NCI-H345 (cell line): ENCODE measurements at regions not wholly inside any gene's neighbourhood (a gene's known extent, or its start where the extent isn't known, plus 50 kb on each side); places are given as distances from the start of the nearest gene placed in this dataset.
"Not testable (repeated sequence)": the region's sequence is repeated elsewhere in the genome, so short reads cannot be mapped to it uniquely, and the experiment has no call there.

Experiments used
- DNase-seq: peaks from one replicate; lab custom pipeline; 2025; lab: John Stamatoyannopoulos, UW

- DNase-seq = no peak
These were observed 596.9 kb upstream of the CDH6 start for GRCh38 chr5:30596495-30597064.

- DNase-seq = no peak
These were observed 599.2 kb upstream of the CDH6 start for GRCh38 chr5:30594331-30594730.

- DNase-seq = no peak
These were observed 600.7 kb upstream of the CDH6 start for GRCh38 chr5:30592833-30593232.

GRCh38 chr5:30581198-30581935 lies 612.1 kb upstream of the CDH6 start:
- DNase-seq = no peak

GRCh38 chr5:30574761-30575160 lies 618.7 kb upstream of the CDH6 start:
- DNase-seq = no peak

- DNase-seq = no peak
These were observed 621.2 kb upstream of the CDH6 start for GRCh38 chr5:30572279-30572678.

GRCh38 chr5:30561771-30562170 lies 631.7 kb upstream of the CDH6 start:
- DNase-seq = no peak

DNA sequence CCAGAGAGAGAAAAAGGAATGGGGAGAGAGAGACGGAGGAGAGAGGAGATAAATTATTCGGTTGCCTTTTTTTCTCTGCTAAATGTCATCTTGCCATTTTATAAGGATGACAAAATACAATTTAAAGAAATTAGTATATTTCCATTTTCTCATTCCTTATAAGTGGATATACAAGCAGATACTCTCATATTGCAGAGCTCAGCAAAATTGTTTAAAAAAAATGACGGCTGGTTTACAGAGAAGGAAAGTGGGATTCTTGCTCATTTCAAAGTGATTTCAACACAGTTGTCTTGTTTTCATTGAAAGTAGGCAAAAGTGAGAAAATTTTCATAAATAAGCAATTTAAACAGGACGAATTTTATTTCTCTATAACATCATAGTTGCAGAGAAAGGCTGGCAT lies 641.9 kb upstream of the CDH6 start:
- no peak for DNase-seq

- no peak for DNase-seq
These were observed 644.7 kb upstream of the CDH6 start for GRCh38 chr5:30548580-30549305.

DNA sequence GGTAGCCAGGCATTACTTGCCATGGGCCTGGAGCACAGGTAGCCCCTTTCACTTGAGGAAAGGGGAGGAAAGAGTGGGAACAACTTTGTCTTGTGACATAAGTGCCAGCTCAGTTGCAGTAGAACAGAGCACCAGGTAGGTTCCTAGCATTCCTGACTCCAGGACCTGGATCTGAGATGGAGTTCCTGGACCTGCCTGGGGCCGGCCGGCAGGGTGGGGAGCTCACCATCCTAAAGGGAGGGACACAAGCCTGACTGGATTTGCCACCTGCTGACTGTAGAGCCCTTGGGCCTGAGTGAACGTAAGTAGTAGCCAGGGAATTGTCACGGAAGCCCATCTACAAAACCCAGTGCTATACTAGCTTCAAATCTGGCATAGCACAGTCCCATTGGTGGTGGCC lies 653.3 kb upstream of the CDH6 start:
- DNase-seq = no peak

DNA sequence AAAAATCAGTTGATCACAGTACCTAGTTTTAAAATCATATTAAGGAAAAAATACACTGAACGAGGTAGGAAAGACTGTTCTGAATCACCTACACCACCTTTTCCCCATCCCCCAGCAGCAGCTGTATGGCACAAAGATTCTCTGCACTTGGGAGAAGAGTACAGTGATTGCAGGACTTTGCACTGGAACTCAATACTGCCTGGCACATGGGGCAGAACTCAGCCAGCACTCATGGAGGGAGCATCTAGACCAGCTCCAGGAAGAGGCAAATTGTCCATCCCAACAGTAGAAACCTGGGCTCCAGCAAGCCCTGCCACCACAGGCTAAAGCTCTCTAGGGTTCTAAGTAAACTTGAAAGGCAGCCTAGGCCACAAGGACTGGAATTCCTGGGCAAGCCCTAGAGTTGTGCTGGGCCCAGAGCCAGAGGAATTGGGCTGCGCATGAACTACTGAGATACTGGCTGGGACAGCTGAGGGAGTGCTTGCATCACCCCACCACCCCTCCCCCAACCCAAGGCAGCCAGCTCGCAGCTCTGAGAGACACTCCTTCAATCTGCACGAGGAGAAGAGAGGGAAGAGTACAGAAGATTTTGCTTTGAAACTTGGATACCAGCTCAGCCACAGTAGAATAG lies 654.4 kb upstream of the CDH6 start:
- DNase-seq = no peak

- no peak for DNase-seq
These were observed 668.1 kb upstream of the CDH6 start for GRCh38 chr5:30525353-30525752.

DNA sequence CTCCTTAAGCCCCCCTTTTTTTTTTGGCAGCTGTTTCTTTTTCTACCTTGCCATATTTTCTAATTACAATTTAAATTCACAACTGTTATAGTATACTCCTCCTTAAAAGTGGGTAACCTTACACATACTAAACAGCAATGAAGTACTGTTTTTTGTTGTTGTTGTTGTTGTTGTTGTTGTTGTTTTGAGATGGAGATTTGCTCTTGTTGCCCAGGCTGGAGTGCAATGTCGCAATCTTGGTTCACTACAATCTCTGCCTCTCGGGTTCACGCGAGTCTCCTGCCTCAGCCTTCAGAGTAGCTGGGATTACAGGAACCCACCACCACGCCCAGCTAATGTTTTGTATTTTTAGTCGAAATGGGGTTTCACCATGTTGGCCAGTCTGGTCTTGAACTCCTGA lies 669.1 kb upstream of the CDH6 start:
- DNase-seq = no peak

DNA sequence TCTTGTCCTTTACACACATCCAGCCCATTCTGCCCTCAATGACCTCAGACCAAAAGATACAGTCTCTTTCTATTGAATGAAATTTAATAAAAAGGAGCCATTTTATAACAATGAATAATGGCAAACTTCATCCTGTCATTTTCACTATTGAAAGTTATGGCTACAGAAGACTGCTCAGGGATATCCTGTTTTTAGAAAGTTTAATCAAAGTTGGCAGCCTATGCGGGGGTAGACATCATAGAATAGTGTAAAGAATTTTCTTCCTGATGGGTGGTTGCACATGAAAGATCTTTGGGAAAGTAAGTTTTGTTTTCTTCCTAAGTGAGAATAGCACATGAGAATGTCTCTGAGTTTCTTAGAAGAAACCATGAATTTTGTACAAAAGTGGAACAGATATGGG lies 670.4 kb upstream of the CDH6 start:
- no peak for DNase-seq

DNA sequence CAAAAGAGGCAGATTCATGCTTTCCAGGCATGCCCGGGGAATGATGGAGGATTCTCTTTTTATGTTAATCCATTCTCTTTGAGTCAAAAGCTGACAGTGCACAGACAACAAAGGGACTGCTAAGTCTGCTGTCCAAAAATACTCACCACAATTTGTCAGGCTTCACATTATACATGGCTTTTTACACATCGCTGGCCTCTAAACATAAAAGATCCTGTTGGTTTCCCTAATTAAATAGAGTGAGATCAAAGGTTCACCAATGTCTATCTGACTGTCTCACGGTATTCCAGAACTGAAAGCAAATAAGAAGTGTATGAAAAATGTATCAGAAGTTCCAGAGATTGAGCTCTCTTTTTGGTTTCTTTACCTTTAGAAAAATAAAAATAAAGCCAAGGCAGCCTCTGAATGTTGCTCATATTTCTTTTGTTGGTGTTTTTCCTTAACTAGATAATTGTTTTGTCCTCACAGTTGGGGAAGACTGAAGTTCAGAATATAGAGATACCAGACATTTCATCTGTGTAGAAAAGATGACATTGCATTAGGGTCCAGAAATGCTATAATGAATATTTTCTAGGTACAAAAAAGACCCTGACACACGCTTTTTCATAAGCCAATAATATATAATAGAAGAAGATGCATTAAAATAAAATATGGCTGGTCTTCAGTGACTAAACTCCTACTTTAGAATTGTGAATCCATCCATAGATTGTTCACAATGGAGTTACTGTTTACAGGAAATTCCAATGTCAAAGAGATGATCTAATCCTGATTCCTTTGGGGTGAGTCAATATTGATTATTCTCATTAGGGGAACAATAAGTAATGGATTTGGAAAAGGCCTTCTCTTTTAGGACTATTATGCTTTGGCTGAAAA lies 688.2 kb upstream of the CDH6 start:
- DNase-seq = no peak

DNA sequence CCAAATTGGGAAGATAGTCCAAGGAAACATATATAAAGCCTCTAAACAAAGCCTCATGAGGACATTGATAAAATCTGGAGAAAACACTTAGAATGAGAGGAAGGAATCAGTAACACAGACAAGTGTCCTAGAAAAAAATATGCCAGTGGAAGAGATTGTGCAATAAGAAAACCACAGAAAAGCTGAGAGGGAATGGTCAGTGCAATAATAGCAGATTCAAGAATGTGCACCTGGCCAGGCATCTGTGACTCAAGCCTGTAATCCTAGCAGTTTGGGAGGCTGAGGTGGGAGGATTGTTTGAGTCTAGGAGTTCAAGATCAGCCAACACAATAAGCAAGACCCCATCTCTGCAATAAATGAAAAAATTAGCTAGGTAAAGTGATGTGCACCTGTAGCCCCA lies 691.2 kb upstream of the CDH6 start:
- DNase-seq = no peak

- no peak for DNase-seq
These were observed 692.4 kb upstream of the CDH6 start for GRCh38 chr5:30501065-30501464.

GRCh38 chr5:30500513-30500912 lies 693.0 kb upstream of the CDH6 start:
- no peak for DNase-seq

GRCh38 chr5:30499402-30499801 lies 694.1 kb upstream of the CDH6 start:
- no peak for DNase-seq

DNA sequence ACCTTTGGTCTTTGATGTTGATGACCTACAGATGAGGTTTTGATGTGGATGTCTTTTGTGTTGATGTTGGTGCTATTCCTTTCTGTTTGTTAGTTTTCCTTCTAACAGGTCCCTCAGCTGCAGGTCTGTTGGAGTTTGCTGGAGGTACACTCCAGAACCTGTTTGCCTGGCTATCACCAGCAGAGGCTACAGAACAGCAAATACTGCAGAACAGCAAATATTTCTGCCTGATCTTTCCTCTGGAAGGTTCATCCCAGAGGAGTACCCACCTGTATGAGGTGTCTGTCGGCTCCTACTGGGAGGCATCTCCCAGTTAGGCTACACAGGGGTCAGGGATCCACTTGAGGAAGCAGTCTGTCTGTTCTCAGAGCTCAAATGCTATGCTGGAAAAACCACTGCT lies 694.5 kb upstream of the CDH6 start:
- no peak for DNase-seq

DNA sequence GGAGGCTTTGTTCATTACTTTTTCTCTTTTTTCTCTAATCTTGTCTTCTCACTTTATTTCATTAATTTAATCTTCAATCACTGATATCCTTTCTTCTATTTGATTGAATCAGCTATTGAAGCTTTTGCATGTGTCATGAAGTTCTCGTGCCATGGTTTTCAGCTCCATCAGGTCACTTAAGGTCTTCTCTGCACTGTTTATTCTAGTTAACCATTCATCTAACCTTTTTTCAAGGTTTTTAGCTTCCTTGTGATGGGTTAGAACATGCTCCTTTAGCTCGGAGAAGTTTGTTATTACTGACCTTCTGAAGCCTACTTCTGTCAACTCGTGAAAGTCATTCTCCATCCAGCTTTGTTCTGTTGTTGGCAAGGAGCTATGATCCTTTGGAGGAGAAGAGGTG lies 695.0 kb upstream of the CDH6 start:
- not testable (repeated sequence) for DNase-seq

DNA sequence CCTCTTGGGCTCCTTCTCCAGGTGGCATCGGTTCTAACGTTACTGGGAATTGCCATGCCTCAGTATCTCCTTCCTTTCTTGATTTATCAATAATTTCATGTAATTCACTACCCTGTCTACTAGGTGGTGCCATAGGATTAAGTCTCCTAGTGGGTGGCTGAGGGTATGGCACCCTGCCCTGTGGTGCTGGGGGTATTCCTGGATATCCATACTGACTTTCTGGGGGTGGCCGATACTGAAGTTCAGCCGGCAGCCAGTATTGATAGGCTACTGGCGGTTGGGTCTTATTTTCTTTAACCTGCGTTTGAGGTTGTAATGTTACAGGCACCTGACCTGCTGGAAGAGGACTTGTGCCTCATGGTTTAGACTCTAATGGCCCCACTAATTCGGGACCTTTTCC lies 699.4 kb upstream of the CDH6 start:
- DNase-seq = not testable (repeated sequence)
